ENCODE measurements at regions not wholly inside any gene's neighbourhood (a gene's known extent, or its start where the extent isn't known, plus 50 kb on each side); places are given as distances from the start of the nearest gene placed in this dataset.
"Not testable (repeated sequence)": the region's sequence is repeated elsewhere in the genome, so short reads cannot be mapped to it uniquely, and the experiment has no call there.

DNA sequence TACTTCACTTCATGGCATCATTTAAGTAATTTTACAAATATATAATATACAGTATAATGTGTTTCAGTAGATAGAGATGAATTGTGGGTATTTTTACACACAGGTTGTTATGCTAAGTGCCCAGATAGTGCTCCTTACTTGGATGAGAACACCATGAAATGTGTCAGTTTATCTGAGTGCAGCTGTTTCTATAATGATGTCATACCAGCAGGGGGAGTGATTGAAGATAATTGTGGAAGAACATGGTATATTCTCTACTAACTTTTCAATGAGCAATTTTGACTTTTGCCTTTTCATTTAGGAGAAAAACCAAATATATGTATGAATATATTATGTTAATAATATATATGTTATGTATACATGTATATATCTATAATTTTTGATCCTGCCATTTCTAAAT, 221.6 kb downstream of the LRRK2 start:
- H3K4me3 ChIP-seq (ENCODE audit: low read depth, low read length): no peak overlapping the region
- TF ChIP-seq, protein P1, sequence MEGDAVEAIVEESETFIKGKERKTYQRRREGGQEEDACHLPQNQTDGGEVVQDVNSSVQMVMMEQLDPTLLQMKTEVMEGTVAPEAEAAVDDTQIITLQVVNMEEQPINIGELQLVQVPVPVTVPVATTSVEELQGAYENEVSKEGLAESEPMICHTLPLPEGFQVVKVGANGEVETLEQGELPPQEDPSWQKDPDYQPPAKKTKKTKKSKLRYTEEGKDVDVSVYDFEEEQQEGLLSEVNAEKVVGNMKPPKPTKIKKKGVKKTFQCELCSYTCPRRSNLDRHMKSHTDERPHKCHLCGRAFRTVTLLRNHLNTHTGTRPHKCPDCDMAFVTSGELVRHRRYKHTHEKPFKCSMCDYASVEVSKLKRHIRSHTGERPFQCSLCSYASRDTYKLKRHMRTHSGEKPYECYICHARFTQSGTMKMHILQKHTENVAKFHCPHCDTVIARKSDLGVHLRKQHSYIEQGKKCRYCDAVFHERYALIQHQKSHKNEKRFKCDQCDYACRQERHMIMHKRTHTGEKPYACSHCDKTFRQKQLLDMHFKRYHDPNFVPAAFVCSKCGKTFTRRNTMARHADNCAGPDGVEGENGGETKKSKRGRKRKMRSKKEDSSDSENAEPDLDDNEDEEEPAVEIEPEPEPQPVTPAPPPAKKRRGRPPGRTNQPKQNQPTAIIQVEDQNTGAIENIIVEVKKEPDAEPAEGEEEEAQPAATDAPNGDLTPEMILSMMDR (IDR thresholded peaks at IDR 0.05; ENCODE audit: insufficient read depth, low read length, missing control alignments): no peak
- no peak for DNase-seq (ENCODE audit: low read depth, low spot score)
- ChIA-PET CTCF (no interaction called here), POLR2A (no interaction called here)

DNA sequence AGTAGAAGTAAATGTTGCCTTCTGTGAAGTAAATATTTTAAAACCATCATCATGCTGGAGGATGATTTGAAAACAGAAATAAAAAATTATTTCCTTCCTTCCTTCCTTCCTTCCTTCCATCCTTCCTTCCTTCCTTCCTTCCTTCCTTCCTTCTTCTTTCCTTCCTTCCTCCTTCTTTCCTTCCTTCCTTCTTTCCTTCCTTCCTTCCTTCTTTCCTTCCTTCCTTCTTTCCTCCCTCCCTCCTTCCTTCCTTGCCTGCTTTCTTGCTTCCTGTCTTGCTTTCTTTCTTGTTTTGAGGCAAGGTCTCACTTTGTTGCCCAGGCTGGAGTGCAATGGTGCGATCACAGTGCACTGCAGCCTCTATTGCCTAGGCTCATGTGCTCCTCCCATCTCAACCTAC, 223.7 kb downstream of the LRRK2 start:
- H3K4me3 ChIP-seq (ENCODE audit: low read depth, low read length); CTCF ChIA-PET; DNase-seq (ENCODE audit: low read depth, low spot score); POLR2A ChIA-PET: not testable (repeated sequence)

DNA sequence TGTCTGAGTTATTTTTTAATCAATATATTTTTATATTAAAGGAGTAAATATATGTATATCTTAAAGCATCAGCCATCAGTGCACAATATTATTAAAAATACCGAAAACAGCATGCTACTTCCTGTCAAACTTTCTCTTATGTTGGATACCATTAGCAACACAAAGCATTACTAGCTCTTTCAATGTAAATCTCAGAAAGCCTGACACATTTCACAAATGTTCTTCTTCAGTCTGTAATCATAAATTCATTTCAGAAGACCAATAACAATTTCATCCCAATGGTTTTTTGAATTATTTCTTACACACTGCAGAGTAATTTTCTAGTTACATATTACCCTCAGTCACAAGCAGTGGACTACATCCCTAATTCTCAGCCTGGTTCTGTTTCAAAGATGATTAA, 226.9 kb downstream of the LRRK2 start:
- TF ChIP-seq, protein P1 (IDR thresholded peaks at IDR 0.05; ENCODE audit: insufficient read depth, low read length, missing control alignments): no peak
- ChIA-PET POLR2A (no interaction called here), CTCF (no interaction called here)
- DNase-seq (ENCODE audit: low read depth, low spot score): no peak
- H3K4me3 ChIP-seq (ENCODE audit: low read depth, low read length): no peak overlapping the region

DNA sequence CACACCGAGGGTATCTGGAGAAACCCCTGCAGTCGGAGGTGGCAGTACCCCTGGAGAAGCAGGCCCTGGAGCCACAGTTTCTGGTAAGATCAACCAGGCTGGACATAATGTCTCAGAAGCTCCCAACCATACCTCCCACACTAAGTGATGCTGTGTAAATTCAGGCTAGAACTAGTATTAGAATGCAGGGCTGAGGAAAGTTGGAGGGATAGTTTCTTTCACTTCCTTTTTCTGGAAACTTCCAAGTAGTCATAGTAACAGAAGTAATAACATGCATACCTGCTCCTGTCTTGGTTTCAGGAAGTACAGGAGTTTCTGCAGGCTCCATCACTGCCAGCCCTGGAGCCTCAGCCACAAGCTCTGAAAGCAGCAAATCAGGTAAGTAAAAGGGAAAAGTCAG, 228.1 kb upstream of the CNTN1 start:
- TF ChIP-seq, protein P1 (IDR thresholded peaks at IDR 0.05; ENCODE audit: insufficient read depth, low read length, missing control alignments): no peak
- ChIA-PET POLR2A (no interaction called here), CTCF (no interaction called here)

DNA sequence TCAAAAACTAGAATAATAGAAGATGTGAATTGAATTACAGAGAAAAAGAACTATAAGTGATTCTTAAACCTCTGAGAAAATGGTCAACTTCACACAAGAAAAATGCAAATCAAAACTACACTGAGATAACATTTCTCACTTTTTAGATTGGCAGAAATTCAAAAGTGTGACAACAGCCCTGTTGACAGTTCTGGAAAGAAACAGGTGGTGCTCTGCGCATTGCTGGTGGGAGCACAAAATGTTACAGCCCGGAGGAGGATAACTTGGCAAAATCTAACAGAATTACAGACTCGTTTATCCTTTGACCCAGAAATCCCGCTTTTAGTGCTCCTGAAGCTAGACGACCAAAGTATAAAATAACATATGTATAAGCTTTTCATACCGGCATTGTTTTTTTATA, 222.5 kb upstream of the CNTN1 start:
- ChIA-PET CTCF (no interaction called here), POLR2A (no interaction called here)
- H3K4me3 ChIP-seq (ENCODE audit: low read depth, low read length): no peak overlapping the region
- TF ChIP-seq, protein P1 (IDR thresholded peaks at IDR 0.05; ENCODE audit: insufficient read depth, low read length, missing control alignments): no peak
- no peak for DNase-seq (ENCODE audit: low read depth, low spot score)

More for the DNA sequence above, 228.1 kb upstream of the CNTN1 start:
- H3K4me3 ChIP-seq (ENCODE audit: low read depth, low read length): no peak overlapping the region
- no peak for DNase-seq (ENCODE audit: low read depth, low spot score)

DNA sequence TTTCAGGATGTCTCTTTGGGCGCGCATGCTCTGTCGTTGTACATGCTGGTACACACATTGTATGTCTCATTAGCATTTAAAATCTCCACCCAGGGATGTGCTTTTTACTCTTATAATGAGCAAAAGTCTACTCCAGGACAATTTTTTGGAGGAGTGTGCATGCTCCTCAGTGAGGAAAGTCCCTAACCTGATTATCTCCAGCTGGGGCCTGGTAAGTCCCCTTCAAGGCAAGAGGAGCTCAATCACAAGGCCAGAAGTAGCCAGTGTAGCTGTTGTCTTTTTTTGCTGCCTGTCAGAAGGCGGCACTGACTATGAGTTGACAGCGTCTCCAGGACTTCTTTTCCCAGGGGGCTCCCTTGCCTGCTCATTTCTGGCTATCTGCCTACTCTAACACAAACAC, 218.3 kb upstream of the CNTN1 start:
- ChIA-PET POLR2A (no interaction called here), CTCF (no interaction called here)
- DNase-seq (ENCODE audit: low read depth, low spot score): no peak
- no peak overlapping the region for H3K4me3 ChIP-seq (ENCODE audit: low read depth, low read length)
- TF ChIP-seq, protein P1 (IDR thresholded peaks at IDR 0.05; ENCODE audit: insufficient read depth, low read length, missing control alignments): no peak

DNA sequence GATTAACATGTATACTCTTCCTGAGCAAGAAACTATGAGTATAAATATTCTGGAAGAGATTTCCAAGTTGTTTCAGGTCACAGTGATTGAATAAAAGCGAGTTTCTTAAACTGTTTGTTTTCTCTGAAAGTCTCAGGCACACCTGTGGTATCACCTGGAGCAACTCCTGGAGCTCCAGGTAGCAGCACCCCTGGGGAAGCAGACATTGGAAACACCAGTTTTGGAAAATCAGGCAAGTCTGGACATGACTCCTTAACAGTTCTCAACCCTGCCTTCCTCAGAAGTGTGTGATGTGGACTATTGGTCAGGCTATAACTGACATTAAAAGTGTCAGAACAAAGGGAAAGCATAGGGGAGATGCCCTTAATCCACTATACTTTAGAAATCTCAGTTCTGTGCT, 217.6 kb upstream of the CNTN1 start:
- POLR2A ChIA-PET: no interaction called here
- TF ChIP-seq, protein P1 (IDR thresholded peaks at IDR 0.05; ENCODE audit: insufficient read depth, low read length, missing control alignments): no peak
- no peak for DNase-seq (ENCODE audit: low read depth, low spot score)
- CTCF ChIA-PET: no interaction called here
- H3K4me3 ChIP-seq (ENCODE audit: low read depth, low read length): no peak overlapping the region

All from AG04449 (cell line).